GM23338 (cell line): ENCODE measurements at regions not wholly inside any gene's neighbourhood (a gene's known extent, or its start where the extent isn't known, plus 50 kb on each side); places are given as distances from the start of the nearest gene placed in this dataset.

ENCODE experiments used
- ATAC-seq: fragments of 200-7000 bp; cut with Tn5 transposase; 3 replicates; pipeline ENCODE4 v1.9.1; 2020
- DNase-seq: peaks from one replicate; pipeline ENCODE4 v3.0.0-alpha.2; 2015; ENCODE audit warnings: low spot score
- H2AFZ ChIP-seq: fragments of 200-600 bp; sonication (generic); 2 replicates; pipeline ENCODE4 v1.8.0; 2016; ENCODE audit warnings: antibody characterized with exemption, mild to moderate bottlenecking, moderate library complexity
- H3F3A ChIP-seq: fragments of 200-600 bp; sonication (generic); replicated peaks from 2 replicates; pipeline ENCODE4 v1.8.0; 2017; ENCODE audit warnings: antibody characterized with exemption, mixed run types, low read depth
- H3K27ac ChIP-seq: fragments of 200-600 bp; sonication (generic); 2 replicates; pipeline ENCODE4 v1.6.1; 2016; ENCODE audit warnings: low read depth
- H3K27me3 ChIP-seq: fragments of 200-600 bp; sonication (generic); 2 replicates; pipeline ENCODE4 v1.8.0; 2016; ENCODE audit warnings: mild to moderate bottlenecking, mixed run types, moderate library complexity; ENCODE audit not compliant: insufficient read depth
- H3K36me3 ChIP-seq: fragments of 200-600 bp; sonication (generic); 2 replicates; pipeline ENCODE4 v1.8.0; 2016; ENCODE audit warnings: mild to moderate bottlenecking; ENCODE audit not compliant: insufficient read depth
- H3K4me1 ChIP-seq: fragments of 200-600 bp; sonication (generic); 2 replicates; pipeline ENCODE4 v1.8.0; 2016; ENCODE audit warnings: mild to moderate bottlenecking, moderate library complexity; ENCODE audit not compliant: insufficient read depth
- H3K4me2 ChIP-seq: fragments of 200-600 bp; sonication (generic); 2 replicates; pipeline ENCODE4 v1.7.1; 2017; ENCODE audit warnings: mixed run types
- H3K4me3 ChIP-seq: fragments of 200-600 bp; sonication (generic); 2 replicates; pipeline ENCODE4 v1.6.1; 2016; ENCODE audit warnings: mixed run types
- H3K79me2 ChIP-seq: fragments of 200-600 bp; sonication (generic); replicated peaks from 2 replicates; pipeline ENCODE4 v1.8.0; 2017; ENCODE audit warnings: mild to moderate bottlenecking; ENCODE audit not compliant: insufficient read depth
- H3K9me2 ChIP-seq: fragments of 200-600 bp; sonication (generic); 2 replicates; pipeline ENCODE4 v1.8.0; 2017; ENCODE audit not compliant: insufficient read depth
- H4K20me1 ChIP-seq: fragments of 200-600 bp; sonication (generic); replicated peaks from 2 replicates; pipeline ENCODE4 v1.8.0; 2017; ENCODE audit warnings: mild to moderate bottlenecking; ENCODE audit not compliant: insufficient read depth
- H3K27ac Mint-ChIP-seq: 2 replicates; pipeline ENCODE4 v1.8.0; 2020; ENCODE audit warnings: inconsistent platforms, mild to moderate bottlenecking, moderate library complexity, mixed read lengths
- H3K27me3 Mint-ChIP-seq: 3 replicates; pipeline ENCODE4 v1.8.0; 2022; ENCODE audit warnings: low read depth, mild to moderate bottlenecking, moderate library complexity, mixed read lengths, inconsistent platforms; ENCODE audit not compliant: insufficient read depth, poor library complexity
- H3K36me3 Mint-ChIP-seq: 3 replicates; pipeline ENCODE4 v1.8.0; 2021; ENCODE audit warnings: low read depth, mild to moderate bottlenecking, inconsistent platforms, moderate library complexity, mixed read lengths
- H3K4me1 Mint-ChIP-seq: 3 replicates; pipeline ENCODE4 v1.8.0; 2020; ENCODE audit warnings: mild to moderate bottlenecking, inconsistent platforms, mixed read lengths
- H3K4me3 Mint-ChIP-seq: 3 replicates; pipeline ENCODE4 v1.8.0; 2021; ENCODE audit warnings: moderate library complexity, mild to moderate bottlenecking, inconsistent platforms, mixed read lengths
- H3K9me3 Mint-ChIP-seq: 3 replicates; pipeline ENCODE4 v1.8.0; 2020; ENCODE audit warnings: moderate library complexity, mild to moderate bottlenecking, inconsistent platforms, mixed read lengths
- CREB1 ChIP-seq: fragments of 250-450 bp; sonication (Bioruptor Pico); IDR thresholded peaks from 2 replicates; pipeline ENCODE4 v1.5.0; 2020; ENCODE audit warnings: low read depth, mild to moderate bottlenecking, moderate library complexity
- EZH2 ChIP-seq: fragments of 200-600 bp; sonication (generic); IDR thresholded peaks from one replicate; pipeline ENCODE4 v1.8.0; 2017; ENCODE audit warnings: antibody characterized with exemption, mild to moderate bottlenecking, low read depth; ENCODE audit not compliant: unreplicated experiment
- EZH2phosphoT487 ChIP-seq: fragments of 200-600 bp; sonication (generic); IDR thresholded peaks from one replicate; pipeline ENCODE4 v1.8.1; 2018; ENCODE audit warnings: antibody characterized with exemption; ENCODE audit not compliant: unreplicated experiment
- JUNB ChIP-seq: IDR thresholded peaks from one replicate; pipeline ENCODE4 v1.6.1; 2016; ENCODE audit warnings: antibody characterized with exemption; ENCODE audit not compliant: unreplicated experiment
- NANOG ChIP-seq: IDR thresholded peaks from 2 replicates; pipeline ENCODE4 v1.6.1; 2016; ENCODE audit warnings: antibody characterized with exemption, borderline replicate concordance
- REST ChIP-seq: IDR thresholded peaks from one replicate; pipeline ENCODE4 v1.6.1; 2018; ENCODE audit warnings: antibody characterized with exemption; ENCODE audit not compliant: unreplicated experiment
- ZNF114 ChIP-seq: fragments of 250-450 bp; sonication (Bioruptor Pico); IDR thresholded peaks from 2 replicates; pipeline ENCODE4 v1.5.0; 2020; ENCODE audit warnings: mild to moderate bottlenecking, moderate library complexity
- ZNF331 ChIP-seq: fragments of 250-450 bp; sonication (Bioruptor Pico); IDR thresholded peaks from 2 replicates; pipeline ENCODE4 v1.5.0; 2020; ENCODE audit warnings: low read depth, mild to moderate bottlenecking, moderate library complexity
- ZNF462 ChIP-seq: fragments of 250-450 bp; sonication (Bioruptor Pico); IDR thresholded peaks from 2 replicates; pipeline ENCODE4 v1.5.0; 2020; ENCODE audit warnings: mild to moderate bottlenecking, moderate library complexity

GRCh38 chr5:98292496-98292895 is 481.0 kb upstream of the RGMB start (continued):
- TF ChIP-seq ZNF462 (CRISPR knock-in tag) (no peak), ZNF114 (CRISPR knock-in tag) (no peak), JUNB (no peak), EZH2phosphoT487 (no peak), EZH2 (no peak), ZNF331 (no peak), NANOG (no peak)

- no peaks in the 10 kb centered on the region for H3K36me3 Mint-ChIP-seq
- Histone ChIP-seq H4K20me1 (no peaks in the 10 kb centered on the region), H3K4me2 (no peak overlapping the region), H3K79me2 (no peaks in the 10 kb centered on the region), H3K4me1 (peaks cover 4% of the 10 kb centered on the region; the same call in 1 of the 2 replicates), H3K27me3 (no peaks in the 10 kb centered on the region), H3K9me2 (no peaks in the 10 kb centered on the region), H3K27ac (no peak overlapping the region), H3F3A (no peaks in the 10 kb centered on the region), H3K36me3 (no peaks in the 10 kb centered on the region), H2AFZ (no peak overlapping the region), H3K4me3 (no peak overlapping the region)
- no peak overlapping the region for H3K4me3 Mint-ChIP-seq
- H3K4me1 Mint-ChIP-seq: peaks cover 7% of the 10 kb centered on the region
- ATAC-seq (no peak), DNase-seq (peak; percentile 2)
- H3K27ac Mint-ChIP-seq: no peak overlapping the region
- no peaks in the 10 kb centered on the region for H3K27me3 Mint-ChIP-seq
- no peaks in the 10 kb centered on the region for H3K9me3 Mint-ChIP-seq
- TF ChIP-seq REST (no peak), ZNF331 (no peak), CREB1 (no peak)
These were observed 477.0 kb upstream of the RGMB start for GRCh38 chr5:98296426-98296825.
